Gastroesophageal sphincter (tissue), 3 donors: ENCODE measurements at regions not wholly inside any gene's neighbourhood (a gene's known extent, or its start where the extent isn't known, plus 50 kb on each side); places are given as distances from the start of the nearest gene placed in this dataset.

Experiments used
- EP300 ChIP-seq: sonication (generic); formaldehyde crosslinking; IDR thresholded peaks from one replicate; pipeline ENCODE4 v1.6.1; 2017; ENCODE audit warnings: antibody characterized with exemption, mild to moderate bottlenecking
- POLR2A ChIP-seq, 2 donors: fragments of 450-650 bp; IDR thresholded peaks; one replicate each; pipeline ENCODE4 v1.6.1; 2017; ENCODE audit warnings: antibody characterized with exemption in 2 of 2, mild to moderate bottlenecking in 2 of 2, moderate library complexity in 1 of 2
- POLR2AphosphoS5 ChIP-seq: sonication (generic); formaldehyde crosslinking; IDR thresholded peaks from one replicate; pipeline ENCODE4 v1.6.1; 2017; ENCODE audit warnings: antibody characterized with exemption
- TF ChIP-seq, protein P1 (sequence below), 4 experiments: fragments of 200-600 bp in 2 of 4; fragments of 450-650 bp in 2 of 4; sonication (generic) in 1 of 4; IDR thresholded peaks; one replicate each; pipeline ENCODE4 v1.5.1; 2017 to 2019; ENCODE audit warnings: antibody characterized with exemption in 4 of 4, mild to moderate bottlenecking in 2 of 4, moderate library complexity in 2 of 4

DNA sequence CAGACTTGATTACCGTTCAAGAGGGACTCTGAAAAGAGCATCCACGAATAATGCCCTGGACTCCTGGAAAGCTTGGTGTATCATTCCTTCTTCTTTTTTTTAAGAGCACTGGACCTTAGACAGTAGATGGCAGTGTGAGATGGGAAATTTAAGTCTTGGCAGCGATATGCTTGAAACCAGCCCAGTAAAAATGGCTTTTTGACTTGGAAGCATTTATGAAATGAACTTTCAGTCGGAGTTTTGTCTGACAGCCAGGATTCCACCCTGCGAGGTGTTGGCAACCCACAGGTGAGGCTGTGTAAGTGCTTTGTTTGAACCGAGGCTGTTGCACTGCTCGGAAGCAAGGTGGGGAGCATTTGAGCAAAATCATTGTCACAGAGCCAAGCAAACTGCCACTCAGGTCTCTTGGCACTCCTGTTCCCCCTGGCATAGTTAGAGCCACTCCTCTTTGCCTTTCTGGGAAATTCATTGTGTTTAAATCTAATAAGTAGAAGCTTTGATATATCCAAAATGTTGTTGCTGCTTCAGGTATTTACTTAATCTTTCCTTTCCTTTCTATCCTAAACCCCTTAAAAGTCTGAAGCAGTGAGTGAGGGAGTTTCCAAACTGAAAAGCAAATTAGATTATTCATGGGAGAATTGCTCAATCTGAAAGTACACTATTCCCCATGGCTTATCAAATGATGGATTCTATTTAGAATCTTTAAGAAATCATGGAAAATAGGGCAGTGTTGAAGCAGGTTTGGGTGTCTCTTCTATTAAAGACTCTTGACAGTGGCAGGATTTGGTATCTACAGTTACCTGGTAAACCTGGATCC lies 272.8 kb upstream of the SLC35B3 start:
- TF ChIP-seq, protein P1, sequence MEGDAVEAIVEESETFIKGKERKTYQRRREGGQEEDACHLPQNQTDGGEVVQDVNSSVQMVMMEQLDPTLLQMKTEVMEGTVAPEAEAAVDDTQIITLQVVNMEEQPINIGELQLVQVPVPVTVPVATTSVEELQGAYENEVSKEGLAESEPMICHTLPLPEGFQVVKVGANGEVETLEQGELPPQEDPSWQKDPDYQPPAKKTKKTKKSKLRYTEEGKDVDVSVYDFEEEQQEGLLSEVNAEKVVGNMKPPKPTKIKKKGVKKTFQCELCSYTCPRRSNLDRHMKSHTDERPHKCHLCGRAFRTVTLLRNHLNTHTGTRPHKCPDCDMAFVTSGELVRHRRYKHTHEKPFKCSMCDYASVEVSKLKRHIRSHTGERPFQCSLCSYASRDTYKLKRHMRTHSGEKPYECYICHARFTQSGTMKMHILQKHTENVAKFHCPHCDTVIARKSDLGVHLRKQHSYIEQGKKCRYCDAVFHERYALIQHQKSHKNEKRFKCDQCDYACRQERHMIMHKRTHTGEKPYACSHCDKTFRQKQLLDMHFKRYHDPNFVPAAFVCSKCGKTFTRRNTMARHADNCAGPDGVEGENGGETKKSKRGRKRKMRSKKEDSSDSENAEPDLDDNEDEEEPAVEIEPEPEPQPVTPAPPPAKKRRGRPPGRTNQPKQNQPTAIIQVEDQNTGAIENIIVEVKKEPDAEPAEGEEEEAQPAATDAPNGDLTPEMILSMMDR (IDR thresholded peaks at IDR 0.05) = peak in 3 of 4 experiments; percentile 7 to 48 (median 22)
- TF ChIP-seq POLR2A (IDR thresholded peaks at IDR 0.05) (no peak), POLR2AphosphoS5 (no peak), EP300 (no peak)
